ENCODE measurements at regions not wholly inside any gene's neighbourhood (a gene's known extent, or its start where the extent isn't known, plus 50 kb on each side); places are given as distances from the start of the nearest gene placed in this dataset.

- dilution Hi-C loops (cut with MboI; ENCODE audit: extremely low pct_ligation_motif_present, low sequenced_read_pairs) (no loop called here), intact Hi-C loops (cut with micrococcal nuclease) (no loop called here)
- TF ChIP-seq MYC (IDR thresholded peaks at IDR 0.05; ENCODE audit: low read depth, low read length) (no peak), CTCF (IDR thresholded peaks at IDR 0.05; ENCODE audit: extremely low read depth in 1 of 2, insufficient read depth in 1 of 2, low read depth in 1 of 2, low read length in 2 of 2) (no peak), FOS (IDR thresholded peaks at IDR 0.05; ENCODE audit: borderline replicate concordance, insufficient read depth, low read length) (no peak), EZH2 (IDR thresholded peaks at IDR 0.05; ENCODE audit: borderline replicate concordance, low read depth, low read length, severe bottlenecking) (no peak), POLR2A (IDR thresholded peaks at IDR 0.05; ENCODE audit: low read depth, low read length) (no peak), MAX (IDR thresholded peaks at IDR 0.05; ENCODE audit: insufficient read depth, insufficient read length) (no peak), POLR2AphosphoS5 (IDR thresholded peaks at IDR 0.05; ENCODE audit: insufficient read depth, low read depth, low read length) (no peak), GATA2 (IDR thresholded peaks at IDR 0.05; ENCODE audit: insufficient read depth, insufficient read length, low read depth, low read length) (no peak), JUN (IDR thresholded peaks at IDR 0.05; ENCODE audit: borderline replicate concordance, insufficient read depth, insufficient read length, low read depth) (no peak)
- no peak for DNase-seq (ENCODE audit: low read depth, low spot score)
- H3K4me2 ChIP-seq (ENCODE audit: insufficient read depth, low read length): no peak overlapping the region
- no TSS peak for BruUV-seq (replicated peaks)
- H3K27me3 ChIP-seq (ENCODE audit: control insufficient read depth in 2 of 2, insufficient read depth in 2 of 2, low read length in 2 of 2): no peaks in the 10 kb centered on the region
- no peaks in the 10 kb centered on the region for H3K79me2 ChIP-seq (ENCODE audit: control insufficient read depth, insufficient read depth, low read length)
- POLR2A ChIA-PET: no interaction called here
- H3K27ac ChIP-seq (ENCODE audit: insufficient read depth, low read depth, low read length): no peak overlapping the region
- H3K9me1 ChIP-seq (replicated peaks; ENCODE audit: control insufficient read depth, extremely low read depth, insufficient read depth, low read length): no peaks in the 10 kb centered on the region
- no peak overlapping the region for H3K4me3 ChIP-seq (replicated peaks in 1 of 3; ENCODE audit: insufficient read depth in 1 of 3, low read depth in 1 of 3, low read length in 3 of 3)
- no peaks in the 10 kb centered on the region for H4K20me1 ChIP-seq (replicated peaks; ENCODE audit: control insufficient read depth, extremely low read depth, insufficient read depth, low read length)
- H3K9ac ChIP-seq (replicated peaks; ENCODE audit: extremely low read depth, insufficient read depth, low read length): no peak overlapping the region
- no peak for FAIRE-seq
- H3K9me3 ChIP-seq (replicated peaks; ENCODE audit: control insufficient read depth, insufficient read depth, low read length): no peaks in the 10 kb centered on the region
- H3K4me1 ChIP-seq (ENCODE audit: control insufficient read depth, extremely low read depth, insufficient read depth, low read length): no peaks in the 10 kb centered on the region
- no peak overlapping the region for H2AFZ ChIP-seq (ENCODE audit: low read depth, low read length)
- H3K36me3 ChIP-seq (ENCODE audit: control insufficient read depth in 2 of 2, extremely low read depth in 1 of 2, insufficient read depth in 2 of 2, low read length in 2 of 2): no peaks in the 10 kb centered on the region
- CTCF ChIA-PET: interaction anchor here (1.5 kb wide), 1 partner anchor 11 kb away, joined by 3 read pairs; no protein-coding TSS in a partner anchor
Measured at GRCh38 chr4:20338841-20339240, 87.1 kb downstream of the SLIT2 start.

Data from endothelial cell of umbilical vein (primary cell).